Cardiac fibroblast (primary cell): ENCODE measurements at regions not wholly inside any gene's neighbourhood (a gene's known extent, or its start where the extent isn't known, plus 50 kb on each side); places are given as distances from the start of the nearest gene placed in this dataset.
A peak's percentile ranks its signal among the peaks of the same experiment; 100 is the strongest.
"Not testable (repeated sequence)": the region's sequence is repeated elsewhere in the genome, so short reads cannot be mapped to it uniquely, and the experiment has no call there.

Experiments
- DNase-seq, 2 donors: peaks; one replicate each; pipeline versions ENCODE4 v3.0.0 to v3.0.0-alpha.2; 2010; ENCODE audit warnings: low read depth in 2 of 2
- H3K4me3 ChIP-seq, 2 donors: replicated peaks in 1 of 2; 1 replicate in 1 of 2; 2 replicates in 1 of 2; pipeline ENCODE4 v1.5.1; 2011; ENCODE audit warnings: low read depth in 2 of 2, low read length in 2 of 2, mild to moderate bottlenecking in 2 of 2, moderate library complexity in 1 of 2
- TF ChIP-seq, protein P1 (sequence below): IDR thresholded peaks from one replicate; pipeline ENCODE4 v1.5.1; 2011; ENCODE audit warnings: low read depth, mild to moderate bottlenecking, low read length, inconsistent platforms

DNA sequence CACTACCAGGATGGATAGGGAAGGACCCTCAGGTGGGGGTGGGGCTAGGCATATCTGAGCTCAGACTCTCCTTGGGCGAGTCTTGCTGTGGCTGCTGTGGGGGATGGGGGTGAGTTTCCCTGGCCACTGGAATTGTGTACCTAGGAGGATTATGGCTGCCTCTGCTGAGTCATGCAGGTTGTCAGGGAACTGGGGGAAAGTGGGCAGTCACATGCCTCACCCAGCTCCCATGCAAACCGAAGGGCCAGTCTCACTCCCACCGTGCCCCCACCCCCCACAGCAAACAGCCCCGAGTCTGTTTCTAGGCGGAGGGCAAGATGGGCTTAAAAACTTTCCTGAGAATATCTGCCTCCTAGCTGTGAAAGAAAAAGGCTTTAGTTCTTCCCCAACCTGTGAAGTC lies 210.3 kb upstream of the FERMT1 start:
- TF ChIP-seq, protein P1, sequence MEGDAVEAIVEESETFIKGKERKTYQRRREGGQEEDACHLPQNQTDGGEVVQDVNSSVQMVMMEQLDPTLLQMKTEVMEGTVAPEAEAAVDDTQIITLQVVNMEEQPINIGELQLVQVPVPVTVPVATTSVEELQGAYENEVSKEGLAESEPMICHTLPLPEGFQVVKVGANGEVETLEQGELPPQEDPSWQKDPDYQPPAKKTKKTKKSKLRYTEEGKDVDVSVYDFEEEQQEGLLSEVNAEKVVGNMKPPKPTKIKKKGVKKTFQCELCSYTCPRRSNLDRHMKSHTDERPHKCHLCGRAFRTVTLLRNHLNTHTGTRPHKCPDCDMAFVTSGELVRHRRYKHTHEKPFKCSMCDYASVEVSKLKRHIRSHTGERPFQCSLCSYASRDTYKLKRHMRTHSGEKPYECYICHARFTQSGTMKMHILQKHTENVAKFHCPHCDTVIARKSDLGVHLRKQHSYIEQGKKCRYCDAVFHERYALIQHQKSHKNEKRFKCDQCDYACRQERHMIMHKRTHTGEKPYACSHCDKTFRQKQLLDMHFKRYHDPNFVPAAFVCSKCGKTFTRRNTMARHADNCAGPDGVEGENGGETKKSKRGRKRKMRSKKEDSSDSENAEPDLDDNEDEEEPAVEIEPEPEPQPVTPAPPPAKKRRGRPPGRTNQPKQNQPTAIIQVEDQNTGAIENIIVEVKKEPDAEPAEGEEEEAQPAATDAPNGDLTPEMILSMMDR = no peak
- H3K4me3 ChIP-seq = no peak overlapping the region
- no peak for DNase-seq

DNA sequence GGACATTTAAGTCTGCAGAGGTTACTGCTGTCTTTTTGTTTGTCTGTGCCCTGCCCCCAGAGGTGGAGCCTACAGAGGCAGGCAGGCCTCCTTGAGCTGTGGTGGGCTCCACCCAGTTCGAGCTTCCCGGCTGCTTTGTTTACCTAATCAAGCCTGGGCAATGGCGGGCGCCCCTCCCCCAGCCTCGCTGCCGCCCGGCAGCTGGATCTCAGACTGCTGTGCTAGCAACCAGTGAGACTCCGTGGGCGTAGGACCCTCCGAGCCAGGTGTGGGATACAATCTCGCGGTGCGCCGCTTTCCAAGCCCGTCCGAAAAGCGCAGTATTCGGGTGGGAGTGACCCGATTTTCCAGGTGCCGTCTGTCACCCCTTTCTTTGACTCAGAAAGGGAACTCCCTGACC lies 198.4 kb upstream of the FERMT1 start:
- not testable (repeated sequence) for DNase-seq, H3K4me3 ChIP-seq

DNA sequence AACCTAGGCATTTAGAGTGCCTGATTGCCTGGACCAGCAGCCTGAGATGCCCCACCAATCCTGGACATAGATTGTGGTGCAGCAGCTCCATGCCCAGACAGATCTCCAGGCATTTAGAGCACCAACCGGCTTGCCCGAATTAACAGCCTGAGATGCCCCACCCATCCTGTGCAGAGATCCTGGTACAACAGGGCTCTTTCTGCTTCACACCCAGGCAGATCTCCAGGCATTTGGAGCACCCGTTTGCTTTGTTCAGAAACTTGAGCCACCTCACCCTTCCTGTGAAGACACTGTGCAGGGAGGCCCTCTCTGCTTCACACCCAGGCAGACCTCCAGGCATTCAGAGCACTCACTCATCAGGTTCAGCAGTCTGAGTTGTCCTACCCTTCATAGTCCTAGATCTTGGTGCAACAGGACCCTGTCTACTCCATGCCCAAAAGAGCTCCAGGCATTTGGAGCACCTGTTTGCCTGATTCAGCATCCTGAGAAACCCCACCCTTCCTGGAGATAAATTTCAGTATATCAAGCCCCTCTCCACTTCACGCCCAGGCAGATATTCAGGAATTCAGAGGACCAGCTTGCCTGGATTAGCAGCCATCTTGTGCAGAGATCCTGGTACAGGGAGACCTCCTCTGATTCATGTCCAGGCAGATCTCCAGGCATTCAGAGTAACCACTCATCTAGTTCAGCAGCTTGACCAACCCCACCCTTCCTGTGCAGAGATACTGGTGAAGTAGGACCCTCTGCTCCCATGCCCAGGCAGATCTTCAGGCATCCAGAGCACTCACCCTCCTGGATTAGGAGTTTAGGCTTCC lies 189.2 kb upstream of the FERMT1 start:
- DNase-seq = peak in 1 of 2 donors; percentile 13
- TF ChIP-seq, protein P1 = no peak
- no peak overlapping the region for H3K4me3 ChIP-seq

DNA sequence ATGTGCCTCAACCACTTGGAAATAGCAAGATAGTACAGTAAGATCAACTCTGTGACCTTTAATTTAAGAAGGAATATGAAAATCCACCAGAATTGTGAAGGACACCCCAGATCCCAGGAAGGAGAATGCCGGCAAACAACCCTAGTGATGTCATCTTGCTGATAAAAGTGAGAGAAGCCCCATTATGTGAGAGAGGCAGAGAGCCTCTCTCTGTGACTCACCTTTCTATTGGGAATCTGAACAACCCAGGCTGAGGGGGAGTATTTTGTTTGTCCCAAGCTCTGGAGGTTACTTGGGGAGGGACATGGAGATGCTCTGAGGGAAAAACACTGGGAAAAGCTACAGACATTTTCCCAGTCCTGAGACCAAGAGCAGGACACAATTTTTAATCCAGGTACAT lies 188.3 kb upstream of the FERMT1 start:
- no peak for DNase-seq
- no peak overlapping the region for H3K4me3 ChIP-seq
- TF ChIP-seq, protein P1 = no peak

DNA sequence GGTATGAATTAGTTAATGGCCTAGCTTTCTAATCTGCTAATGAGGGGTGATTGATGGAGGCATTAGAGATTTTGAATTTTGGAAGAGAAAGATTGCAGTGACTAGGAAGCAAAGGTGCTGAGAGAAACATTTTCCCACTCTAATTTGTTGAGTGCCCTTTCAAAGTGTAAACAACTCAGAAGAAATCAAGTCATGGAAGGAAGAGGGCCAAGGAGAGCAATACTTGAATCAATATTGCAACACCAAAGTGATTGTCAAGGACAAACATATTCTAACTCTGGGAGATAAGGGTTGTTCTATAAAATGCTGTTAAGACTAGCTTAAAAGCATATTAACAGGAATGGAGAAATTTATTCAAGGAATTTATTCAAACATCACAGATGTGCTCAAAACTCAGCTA lies 182.7 kb upstream of the FERMT1 start:
- DNase-seq = no peak
- TF ChIP-seq, protein P1 = no peak
- H3K4me3 ChIP-seq = no peak overlapping the region

DNA sequence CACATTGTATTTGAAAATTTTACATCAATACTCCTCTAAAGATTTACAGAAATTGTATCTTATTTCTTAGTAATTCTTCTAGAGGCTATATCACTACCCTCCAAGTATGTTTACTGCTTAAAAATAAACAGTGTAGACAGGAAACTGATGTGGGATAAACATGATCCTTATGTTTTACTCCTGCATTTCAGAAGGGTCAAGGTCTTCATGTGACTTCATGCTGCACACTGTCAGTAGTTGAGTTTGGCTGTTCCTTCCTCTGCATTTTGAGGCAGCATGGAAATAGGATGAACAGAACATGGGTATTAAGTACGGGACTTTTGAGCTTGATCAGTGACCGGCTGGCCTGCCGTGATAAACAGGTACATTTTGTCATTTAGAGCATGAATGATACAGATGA lies 179.2 kb upstream of the FERMT1 start:
- TF ChIP-seq, protein P1 = no peak
- no peak overlapping the region for H3K4me3 ChIP-seq

DNA sequence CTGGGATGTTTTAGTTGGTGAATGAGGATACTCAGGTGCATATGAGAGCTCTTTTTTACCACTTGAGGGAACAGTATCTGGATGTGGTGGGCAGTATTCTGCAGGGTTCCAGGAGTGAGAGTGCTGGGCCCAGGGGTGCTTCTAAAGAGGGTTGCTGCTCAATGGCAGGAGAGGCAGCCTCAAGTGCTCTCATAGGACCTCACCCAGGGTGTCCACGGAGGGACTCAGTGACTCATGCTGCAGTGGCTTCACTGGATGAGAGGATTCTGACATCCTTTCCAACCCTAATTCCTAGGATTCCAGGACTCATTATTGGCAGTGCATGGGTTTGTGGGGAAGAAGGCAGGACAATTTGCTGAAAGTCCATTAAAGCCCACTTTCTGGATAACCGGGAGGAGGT lies 176.6 kb upstream of the FERMT1 start:
- H3K4me3 ChIP-seq = no peak overlapping the region
- no peak for DNase-seq
- TF ChIP-seq, protein P1 = no peak

More for the DNA sequence above, 179.2 kb upstream of the FERMT1 start:
- DNase-seq = no peak
